ENCODE measurements at regions not wholly inside any gene's neighbourhood (a gene's known extent, or its start where the extent isn't known, plus 50 kb on each side); places are given as distances from the start of the nearest gene placed in this dataset.

- H3K9me3 ChIP-seq (ENCODE audit: control insufficient read depth in 1 of 2, low read length in 2 of 2), result no peaks in the 10 kb centered on the region
- H3K27ac ChIP-seq (ENCODE audit: low read length), result no peak overlapping the region
- no peaks in the 10 kb centered on the region for H3K4me1 ChIP-seq (ENCODE audit: control insufficient read depth in 1 of 2, insufficient read depth in 2 of 2, low read length in 2 of 2)
- H3K4me3 ChIP-seq (ENCODE audit: low read depth in 1 of 2, low read length in 2 of 2), result no peak overlapping the region
- H3K27me3 ChIP-seq (ENCODE audit: low read depth, low read length), result no peaks in the 10 kb centered on the region
- H3K36me3 ChIP-seq (ENCODE audit: control insufficient read depth in 1 of 2, insufficient read depth in 2 of 2, low read length in 2 of 2), result no peaks in the 10 kb centered on the region
Observed at GRCh38 chr2:161004379-161004778, 155.8 kb upstream of the TANK start.

- Histone ChIP-seq H3K4me1 (ENCODE audit: control insufficient read depth in 1 of 2, insufficient read depth in 2 of 2, low read length in 2 of 2) (no peaks in the 10 kb centered on the region), H3K27ac (ENCODE audit: low read length) (no peak overlapping the region), H3K4me3 (ENCODE audit: low read depth in 1 of 2, low read length in 2 of 2) (no peak overlapping the region), H3K36me3 (ENCODE audit: control insufficient read depth in 1 of 2, insufficient read depth in 2 of 2, low read length in 2 of 2) (no peaks in the 10 kb centered on the region), H3K9me3 (ENCODE audit: control insufficient read depth in 1 of 2, low read length in 2 of 2) (no peaks in the 10 kb centered on the region), H3K27me3 (ENCODE audit: low read depth, low read length) (no peaks in the 10 kb centered on the region)
Observed at GRCh38 chr2:161005170-161005569, 155.1 kb upstream of the TANK start.

- H3K27me3 ChIP-seq (ENCODE audit: low read depth, low read length), result no peaks in the 10 kb centered on the region
- no peak overlapping the region for H3K4me3 ChIP-seq (ENCODE audit: low read depth in 1 of 2, low read length in 2 of 2)
Observed at GRCh38 chr2:161008311-161008710, 151.9 kb upstream of the TANK start.

DNA sequence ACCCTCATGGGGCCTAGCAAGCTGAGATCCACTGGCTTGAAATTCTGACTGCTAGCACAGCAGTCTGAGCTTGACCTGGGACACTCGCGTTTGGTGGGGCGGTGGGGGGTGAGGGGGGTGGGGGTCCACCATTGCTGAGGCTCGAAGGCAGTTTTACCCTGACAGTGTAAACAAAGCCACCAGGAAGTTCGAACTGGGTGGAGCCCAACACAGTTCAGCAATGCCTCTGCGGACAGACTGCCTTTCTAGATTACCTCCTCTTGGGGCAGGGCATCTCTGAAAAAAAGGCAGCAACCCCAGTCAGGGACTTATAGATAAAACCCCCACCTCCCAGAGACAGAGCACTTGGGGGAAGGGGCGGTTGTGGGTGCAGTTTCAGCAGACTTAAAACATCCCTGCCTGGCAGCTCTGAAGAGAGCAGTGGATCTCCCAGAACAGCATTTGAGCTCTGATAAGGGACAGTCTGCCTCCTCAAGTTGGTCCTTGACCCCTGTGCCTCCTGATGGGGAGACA, 149.7 kb upstream of the TANK start:
- Histone ChIP-seq H3K27me3 (ENCODE audit: low read depth, low read length) (no peaks in the 10 kb centered on the region), H3K9me3 (ENCODE audit: control insufficient read depth in 1 of 2, low read length in 2 of 2) (no peaks in the 10 kb centered on the region), H3K4me3 (ENCODE audit: low read depth in 1 of 2, low read length in 2 of 2) (no peak overlapping the region), H3K27ac (ENCODE audit: low read length) (no peak overlapping the region), H3K36me3 (ENCODE audit: control insufficient read depth in 1 of 2, insufficient read depth in 2 of 2, low read length in 2 of 2) (no peaks in the 10 kb centered on the region), H3K4me1 (ENCODE audit: control insufficient read depth in 1 of 2, insufficient read depth in 2 of 2, low read length in 2 of 2) (no peaks in the 10 kb centered on the region)

More at GRCh38 chr2:161008311-161008710, 151.9 kb upstream of the TANK start:
- no peaks in the 10 kb centered on the region for H3K36me3 ChIP-seq (ENCODE audit: control insufficient read depth in 1 of 2, insufficient read depth in 2 of 2, low read length in 2 of 2)
- H3K27ac ChIP-seq (ENCODE audit: low read length), result no peak overlapping the region
- no peaks in the 10 kb centered on the region for H3K4me1 ChIP-seq (ENCODE audit: control insufficient read depth in 1 of 2, insufficient read depth in 2 of 2, low read length in 2 of 2)
- H3K9me3 ChIP-seq (ENCODE audit: control insufficient read depth in 1 of 2, low read length in 2 of 2), result no peaks in the 10 kb centered on the region

DNA sequence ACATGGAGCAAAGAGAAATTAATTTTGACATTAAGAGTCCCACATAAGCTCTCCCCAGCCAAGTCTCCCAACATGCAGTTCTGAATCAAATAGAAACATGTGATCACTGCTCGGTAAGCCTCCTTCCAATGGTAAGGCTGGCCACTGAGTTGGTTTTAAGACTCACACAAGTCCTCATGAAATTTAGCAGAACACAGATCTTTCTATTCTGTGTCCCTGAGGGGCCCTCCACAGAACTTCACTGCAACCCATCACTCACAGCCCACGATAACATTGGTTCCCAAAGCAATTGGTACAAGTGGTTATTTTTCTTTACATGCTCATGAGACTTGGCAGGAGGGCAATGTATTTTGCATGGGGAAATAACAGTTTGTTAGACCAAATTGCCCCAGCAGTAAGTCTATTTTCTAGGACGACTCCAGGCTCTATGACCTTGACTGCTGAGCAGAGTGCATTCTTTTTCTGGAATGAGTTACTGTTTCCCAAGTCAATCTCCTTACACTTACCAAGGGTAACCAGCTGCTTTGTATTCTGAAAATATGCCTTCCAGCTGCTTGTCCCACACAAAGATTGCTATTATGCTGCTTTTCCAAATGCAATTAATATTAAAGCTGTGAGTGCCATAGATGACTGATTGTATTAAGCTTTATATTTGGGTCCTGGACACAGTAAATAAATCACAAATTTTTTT, 142.3 kb upstream of the TANK start:
- Histone ChIP-seq H3K9me3 (ENCODE audit: control insufficient read depth in 1 of 2, low read length in 2 of 2) (no peaks in the 10 kb centered on the region), H3K4me3 (ENCODE audit: low read depth in 1 of 2, low read length in 2 of 2) (no peak overlapping the region), H3K36me3 (ENCODE audit: control insufficient read depth in 1 of 2, insufficient read depth in 2 of 2, low read length in 2 of 2) (no peaks in the 10 kb centered on the region), H3K27ac (ENCODE audit: low read length) (no peak overlapping the region), H3K27me3 (ENCODE audit: low read depth, low read length) (no peaks in the 10 kb centered on the region), H3K4me1 (ENCODE audit: control insufficient read depth in 1 of 2, insufficient read depth in 2 of 2, low read length in 2 of 2) (no peaks in the 10 kb centered on the region)

GRCh38 chr2:161019311-161019710, 140.9 kb upstream of the TANK start:
- no peak overlapping the region for H3K27ac ChIP-seq (ENCODE audit: low read length)
- no peaks in the 10 kb centered on the region for H3K36me3 ChIP-seq (ENCODE audit: control insufficient read depth in 1 of 2, insufficient read depth in 2 of 2, low read length in 2 of 2)
- H3K27me3 ChIP-seq (ENCODE audit: low read depth, low read length), result no peaks in the 10 kb centered on the region
- H3K4me1 ChIP-seq (ENCODE audit: control insufficient read depth in 1 of 2, insufficient read depth in 2 of 2, low read length in 2 of 2), result no peaks in the 10 kb centered on the region
- H3K9me3 ChIP-seq (ENCODE audit: control insufficient read depth in 1 of 2, low read length in 2 of 2), result no peaks in the 10 kb centered on the region
- no peak overlapping the region for H3K4me3 ChIP-seq (ENCODE audit: low read depth in 1 of 2, low read length in 2 of 2)

DNA sequence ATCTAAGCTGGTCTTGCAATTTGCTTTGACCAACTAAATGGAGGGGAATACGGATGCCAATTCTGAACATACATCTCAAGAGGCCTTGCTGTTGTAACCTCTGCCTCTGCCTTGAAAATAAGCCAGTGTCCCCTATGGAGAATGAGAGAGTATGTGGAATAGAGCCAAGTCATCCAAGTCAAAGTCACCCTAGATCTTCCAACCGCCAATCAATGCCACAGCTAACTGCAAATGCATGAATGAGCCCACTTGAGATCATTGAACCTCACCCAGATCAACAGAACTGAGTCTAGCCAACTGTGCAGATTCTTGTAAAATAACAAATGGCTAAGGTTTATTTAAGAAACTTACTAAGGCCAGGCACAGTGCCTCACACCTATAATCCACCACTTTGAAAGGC, 139.8 kb upstream of the TANK start:
- Histone ChIP-seq H3K4me3 (ENCODE audit: low read depth in 1 of 2, low read length in 2 of 2) (no peak overlapping the region), H3K4me1 (ENCODE audit: control insufficient read depth in 1 of 2, insufficient read depth in 2 of 2, low read length in 2 of 2) (no peaks in the 10 kb centered on the region), H3K27ac (ENCODE audit: low read length) (no peak overlapping the region), H3K36me3 (ENCODE audit: control insufficient read depth in 1 of 2, insufficient read depth in 2 of 2, low read length in 2 of 2) (no peaks in the 10 kb centered on the region), H3K9me3 (ENCODE audit: control insufficient read depth in 1 of 2, low read length in 2 of 2) (no peaks in the 10 kb centered on the region), H3K27me3 (ENCODE audit: low read depth, low read length) (no peaks in the 10 kb centered on the region)

- H3K4me1 ChIP-seq (ENCODE audit: control insufficient read depth in 1 of 2, insufficient read depth in 2 of 2, low read length in 2 of 2), result no peaks in the 10 kb centered on the region
- H3K36me3 ChIP-seq (ENCODE audit: control insufficient read depth in 1 of 2, insufficient read depth in 2 of 2, low read length in 2 of 2), result no peaks in the 10 kb centered on the region
- H3K27ac ChIP-seq (ENCODE audit: low read length), result no peak overlapping the region
- H3K4me3 ChIP-seq (ENCODE audit: low read depth in 1 of 2, low read length in 2 of 2), result no peak overlapping the region
- H3K9me3 ChIP-seq (ENCODE audit: control insufficient read depth in 1 of 2, low read length in 2 of 2), result no peaks in the 10 kb centered on the region
- H3K27me3 ChIP-seq (ENCODE audit: low read depth, low read length), result no peaks in the 10 kb centered on the region
Observed at GRCh38 chr2:161028581-161028980, 131.6 kb upstream of the TANK start.

GRCh38 chr2:161029321-161029720, 130.9 kb upstream of the TANK start:
- H3K9me3 ChIP-seq (ENCODE audit: control insufficient read depth in 1 of 2, low read length in 2 of 2), result no peaks in the 10 kb centered on the region
- no peaks in the 10 kb centered on the region for H3K36me3 ChIP-seq (ENCODE audit: control insufficient read depth in 1 of 2, insufficient read depth in 2 of 2, low read length in 2 of 2)
- no peak overlapping the region for H3K4me3 ChIP-seq (ENCODE audit: low read depth in 1 of 2, low read length in 2 of 2)
- H3K4me1 ChIP-seq (ENCODE audit: control insufficient read depth in 1 of 2, insufficient read depth in 2 of 2, low read length in 2 of 2), result no peaks in the 10 kb centered on the region
- no peaks in the 10 kb centered on the region for H3K27me3 ChIP-seq (ENCODE audit: low read depth, low read length)
- no peak overlapping the region for H3K27ac ChIP-seq (ENCODE audit: low read length)

DNA sequence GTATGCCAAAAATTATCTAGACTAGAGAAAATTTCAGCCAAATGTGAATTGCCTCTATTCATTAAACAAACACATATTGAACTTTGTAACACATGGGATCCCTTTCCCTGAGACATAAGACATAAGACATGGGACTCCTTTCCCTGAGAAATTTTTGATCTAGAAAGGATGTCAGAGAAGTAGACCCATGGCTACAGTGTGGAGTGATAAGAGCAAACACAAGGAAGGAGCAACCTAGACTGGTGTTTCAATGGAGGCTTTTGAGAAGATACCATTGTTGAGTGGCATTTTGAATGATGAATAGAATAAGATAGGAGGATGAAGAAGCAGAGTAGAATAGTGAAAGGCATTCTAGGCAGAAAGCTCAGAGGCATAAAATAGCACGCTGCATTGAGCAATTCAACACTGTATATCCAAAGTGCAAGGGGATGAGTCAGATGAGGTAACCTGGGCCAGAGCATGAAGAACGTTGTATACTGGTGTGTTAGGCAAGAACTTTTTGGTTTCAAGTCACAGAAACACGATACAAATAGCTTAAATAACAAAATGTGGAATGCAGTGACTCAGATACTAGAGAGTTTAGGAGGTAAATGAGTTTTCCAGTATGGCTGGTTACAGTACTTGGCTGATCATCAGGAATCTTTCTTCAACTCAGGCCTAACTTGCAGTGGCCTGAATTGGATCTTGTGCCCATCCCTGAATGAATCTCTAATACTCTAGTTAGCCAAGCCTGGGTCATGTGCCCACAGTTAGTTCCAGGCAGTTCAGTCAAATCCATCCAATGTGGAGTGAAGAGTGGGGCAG, 129.8 kb upstream of the TANK start:
- H3K4me1 ChIP-seq (ENCODE audit: control insufficient read depth in 1 of 2, insufficient read depth in 2 of 2, low read length in 2 of 2), result no peaks in the 10 kb centered on the region
- no peak overlapping the region for H3K4me3 ChIP-seq (ENCODE audit: low read depth in 1 of 2, low read length in 2 of 2)
- H3K27me3 ChIP-seq (ENCODE audit: low read depth, low read length), result no peaks in the 10 kb centered on the region
- no peaks in the 10 kb centered on the region for H3K36me3 ChIP-seq (ENCODE audit: control insufficient read depth in 1 of 2, insufficient read depth in 2 of 2, low read length in 2 of 2)
- peak overlapping the region; percentile 18 for H3K27ac ChIP-seq (ENCODE audit: low read length)
- no peaks in the 10 kb centered on the region for H3K9me3 ChIP-seq (ENCODE audit: control insufficient read depth in 1 of 2, low read length in 2 of 2)

DNA sequence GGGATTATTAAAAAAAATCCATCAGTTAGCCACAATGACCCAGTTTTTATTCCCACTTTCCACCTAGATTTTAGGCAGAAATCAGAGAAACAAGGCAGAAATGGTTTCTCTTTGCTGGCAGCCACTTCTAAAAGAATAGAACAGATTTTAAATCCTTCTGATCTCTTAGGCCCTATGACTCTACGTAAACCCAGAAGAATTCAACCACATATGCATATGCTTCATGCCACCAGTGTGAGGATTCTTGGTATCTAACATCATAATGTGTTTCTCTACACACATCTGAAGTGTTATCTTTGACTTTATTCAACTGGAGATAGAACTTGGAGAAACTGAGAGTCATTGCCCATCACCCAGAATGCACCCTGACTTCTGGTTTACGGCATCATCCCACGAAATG, 128.7 kb upstream of the TANK start:
- H3K36me3 ChIP-seq (ENCODE audit: control insufficient read depth in 1 of 2, insufficient read depth in 2 of 2, low read length in 2 of 2), result no peaks in the 10 kb centered on the region
- no peaks in the 10 kb centered on the region for H3K9me3 ChIP-seq (ENCODE audit: control insufficient read depth in 1 of 2, low read length in 2 of 2)
- no peak overlapping the region for H3K4me3 ChIP-seq (ENCODE audit: low read depth in 1 of 2, low read length in 2 of 2)
- no peak overlapping the region for H3K27ac ChIP-seq (ENCODE audit: low read length)
- H3K4me1 ChIP-seq (ENCODE audit: control insufficient read depth in 1 of 2, insufficient read depth in 2 of 2, low read length in 2 of 2), result no peaks in the 10 kb centered on the region
- no peaks in the 10 kb centered on the region for H3K27me3 ChIP-seq (ENCODE audit: low read depth, low read length)

All from muscle layer of duodenum (tissue), 2 donors.